Peyer's patch (tissue), 4 donors: ENCODE measurements at regions not wholly inside any gene's neighbourhood (a gene's known extent, or its start where the extent isn't known, plus 50 kb on each side); places are given as distances from the start of the nearest gene placed in this dataset.

Source experiments
- POLR2A ChIP-seq, 2 donors: fragments of 450-650 bp; IDR thresholded peaks; one replicate each; pipeline ENCODE4 v1.5.1; 2017; ENCODE audit warnings: antibody characterized with exemption in 2 of 2, mild to moderate bottlenecking in 2 of 2, moderate library complexity in 2 of 2
- TF ChIP-seq, protein P1 (sequence below), 6 experiments: fragments of 450-650 bp in 4 of 6; fragments of 200-600 bp in 2 of 6; sonication (generic) in 1 of 6; IDR thresholded peaks; one replicate each; pipeline ENCODE4 v1.5.1; 2017 to 2019; ENCODE audit warnings: antibody characterized with exemption in 6 of 6, mild to moderate bottlenecking in 3 of 6, moderate library complexity in 1 of 6

GRCh38 chr12:105948331-105948730, 190.4 kb downstream of the NUAK1 start:
- TF ChIP-seq, protein P1, sequence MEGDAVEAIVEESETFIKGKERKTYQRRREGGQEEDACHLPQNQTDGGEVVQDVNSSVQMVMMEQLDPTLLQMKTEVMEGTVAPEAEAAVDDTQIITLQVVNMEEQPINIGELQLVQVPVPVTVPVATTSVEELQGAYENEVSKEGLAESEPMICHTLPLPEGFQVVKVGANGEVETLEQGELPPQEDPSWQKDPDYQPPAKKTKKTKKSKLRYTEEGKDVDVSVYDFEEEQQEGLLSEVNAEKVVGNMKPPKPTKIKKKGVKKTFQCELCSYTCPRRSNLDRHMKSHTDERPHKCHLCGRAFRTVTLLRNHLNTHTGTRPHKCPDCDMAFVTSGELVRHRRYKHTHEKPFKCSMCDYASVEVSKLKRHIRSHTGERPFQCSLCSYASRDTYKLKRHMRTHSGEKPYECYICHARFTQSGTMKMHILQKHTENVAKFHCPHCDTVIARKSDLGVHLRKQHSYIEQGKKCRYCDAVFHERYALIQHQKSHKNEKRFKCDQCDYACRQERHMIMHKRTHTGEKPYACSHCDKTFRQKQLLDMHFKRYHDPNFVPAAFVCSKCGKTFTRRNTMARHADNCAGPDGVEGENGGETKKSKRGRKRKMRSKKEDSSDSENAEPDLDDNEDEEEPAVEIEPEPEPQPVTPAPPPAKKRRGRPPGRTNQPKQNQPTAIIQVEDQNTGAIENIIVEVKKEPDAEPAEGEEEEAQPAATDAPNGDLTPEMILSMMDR (IDR thresholded peaks at IDR 0.05), result no peak
- no peak for TF ChIP-seq POLR2A (IDR thresholded peaks at IDR 0.05)
